Mesothelial cell of epicardium (in vitro differentiated cells): ENCODE measurements at regions not wholly inside any gene's neighbourhood (a gene's known extent, or its start where the extent isn't known, plus 50 kb on each side); places are given as distances from the start of the nearest gene placed in this dataset.

Source experiments
- DNase-seq, 2 experiments: peaks; one replicate each; pipeline ENCODE4 v3.0.0; 2021; ENCODE audit warnings: low spot score in 2 of 2; ENCODE audit not compliant: unreplicated experiment in 2 of 2
- H3K27ac Mint-ChIP-seq: 2 replicates; pipeline ENCODE4 v1.8.0; 2021; ENCODE audit warnings: mixed read lengths
- H3K27me3 Mint-ChIP-seq: 2 replicates; pipeline ENCODE4 v1.8.0; 2021; ENCODE audit warnings: low read depth, mixed read lengths
- H3K36me3 Mint-ChIP-seq: 2 replicates; pipeline ENCODE4 v1.8.0; 2021; ENCODE audit warnings: mixed read lengths
- H3K4me1 Mint-ChIP-seq: 2 replicates; pipeline ENCODE4 v1.8.0; 2021; ENCODE audit warnings: mixed read lengths
- H3K4me3 Mint-ChIP-seq: 2 replicates; pipeline ENCODE4 v1.8.0; 2021; ENCODE audit warnings: mild to moderate bottlenecking, moderate library complexity, mixed read lengths
- H3K9me3 Mint-ChIP-seq: 2 replicates; pipeline ENCODE4 v1.8.0; 2021; ENCODE audit warnings: mixed read lengths
- TF ChIP-seq, protein P1 (sequence below): fragments of 200-600 bp; sonication (generic); IDR thresholded peaks from one replicate; pipeline ENCODE4 v1.5.0; 2021; ENCODE audit warnings: antibody characterized with exemption; ENCODE audit not compliant: unreplicated experiment

DNA sequence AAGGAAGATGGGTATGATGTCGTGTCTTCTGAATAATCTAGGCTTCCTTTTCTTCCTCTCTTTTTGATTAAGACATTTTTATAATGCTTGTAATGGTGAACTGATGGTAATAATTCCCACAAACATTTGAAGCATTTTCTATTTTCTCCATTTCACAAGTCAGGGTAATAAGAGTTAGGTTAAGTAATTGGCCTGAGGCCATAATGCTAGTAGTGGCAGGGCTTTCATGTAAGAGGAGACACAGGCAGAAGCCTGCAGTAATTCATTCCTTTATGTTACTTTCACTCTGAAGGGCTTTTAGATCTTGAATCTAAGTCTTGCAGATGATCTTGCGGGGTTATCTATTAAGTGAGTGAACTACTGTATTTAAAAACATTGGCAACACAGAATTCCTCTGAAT, 374.9 kb downstream of the MAT2B start:
- DNase-seq = no peak
- Mint-ChIP-seq H3K9me3 (peaks cover 8% of the 10 kb centered on the region), H3K4me1 (peaks cover 17% of the 10 kb centered on the region), H3K27ac (peak overlapping the region; percentile 13), H3K4me3 (no peak overlapping the region), H3K36me3 (no peaks in the 10 kb centered on the region), H3K27me3 (no peaks in the 10 kb centered on the region)
- TF ChIP-seq, protein P1, sequence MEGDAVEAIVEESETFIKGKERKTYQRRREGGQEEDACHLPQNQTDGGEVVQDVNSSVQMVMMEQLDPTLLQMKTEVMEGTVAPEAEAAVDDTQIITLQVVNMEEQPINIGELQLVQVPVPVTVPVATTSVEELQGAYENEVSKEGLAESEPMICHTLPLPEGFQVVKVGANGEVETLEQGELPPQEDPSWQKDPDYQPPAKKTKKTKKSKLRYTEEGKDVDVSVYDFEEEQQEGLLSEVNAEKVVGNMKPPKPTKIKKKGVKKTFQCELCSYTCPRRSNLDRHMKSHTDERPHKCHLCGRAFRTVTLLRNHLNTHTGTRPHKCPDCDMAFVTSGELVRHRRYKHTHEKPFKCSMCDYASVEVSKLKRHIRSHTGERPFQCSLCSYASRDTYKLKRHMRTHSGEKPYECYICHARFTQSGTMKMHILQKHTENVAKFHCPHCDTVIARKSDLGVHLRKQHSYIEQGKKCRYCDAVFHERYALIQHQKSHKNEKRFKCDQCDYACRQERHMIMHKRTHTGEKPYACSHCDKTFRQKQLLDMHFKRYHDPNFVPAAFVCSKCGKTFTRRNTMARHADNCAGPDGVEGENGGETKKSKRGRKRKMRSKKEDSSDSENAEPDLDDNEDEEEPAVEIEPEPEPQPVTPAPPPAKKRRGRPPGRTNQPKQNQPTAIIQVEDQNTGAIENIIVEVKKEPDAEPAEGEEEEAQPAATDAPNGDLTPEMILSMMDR = no peak

DNA sequence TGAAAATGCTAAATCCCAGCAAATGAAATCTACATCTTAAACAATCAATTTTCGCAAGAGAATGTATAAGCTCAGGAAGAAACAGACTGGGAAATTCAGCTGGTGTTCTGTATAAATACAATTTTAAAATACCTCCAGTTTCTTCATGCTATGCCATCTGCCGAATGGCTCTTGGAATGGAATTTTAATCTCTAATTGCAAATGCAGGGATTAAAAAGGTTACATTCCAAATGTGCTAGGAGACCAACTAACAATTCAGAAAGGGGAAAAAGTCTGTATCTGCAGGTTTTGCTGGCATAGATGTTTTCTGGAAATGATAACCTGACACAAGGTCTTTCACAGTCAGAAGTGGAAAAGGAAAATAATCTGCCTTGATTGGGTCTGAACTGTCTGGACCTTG, 379.7 kb downstream of the MAT2B start:
- TF ChIP-seq, protein P1 = no peak
- Mint-ChIP-seq H3K27me3 (no peaks in the 10 kb centered on the region), H3K4me1 (peaks cover 18% of the 10 kb centered on the region), H3K9me3 (peaks cover 9% of the 10 kb centered on the region), H3K4me3 (no peak overlapping the region), H3K36me3 (no peaks in the 10 kb centered on the region), H3K27ac (no peak overlapping the region)
- no peak for DNase-seq

DNA sequence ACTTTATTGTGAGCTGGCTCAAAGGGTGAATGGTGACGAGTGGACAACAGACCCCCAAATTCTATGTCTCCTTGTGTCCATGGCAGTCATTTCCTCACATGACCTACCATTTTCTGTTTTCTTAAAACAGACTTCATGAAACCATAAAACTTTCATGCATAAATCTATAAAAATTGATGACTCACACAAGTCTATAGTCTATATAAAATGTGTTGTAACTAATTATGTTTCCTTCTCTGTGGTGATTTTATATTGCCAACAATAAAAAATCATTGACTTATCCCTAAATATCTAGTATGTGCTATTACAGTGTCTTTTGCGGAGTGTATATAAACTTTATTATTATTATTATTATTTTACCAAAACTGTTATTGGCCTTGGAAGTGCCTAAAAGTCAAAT, 382.4 kb downstream of the MAT2B start:
- no peak for DNase-seq
- H3K4me1 Mint-ChIP-seq = peaks cover 10% of the 10 kb centered on the region
- H3K27ac Mint-ChIP-seq = no peak overlapping the region
- TF ChIP-seq, protein P1 = no peak
- no peaks in the 10 kb centered on the region for H3K27me3 Mint-ChIP-seq
- peaks cover 5% of the 10 kb centered on the region for H3K9me3 Mint-ChIP-seq
- H3K36me3 Mint-ChIP-seq = no peaks in the 10 kb centered on the region
- H3K4me3 Mint-ChIP-seq = no peak overlapping the region

DNA sequence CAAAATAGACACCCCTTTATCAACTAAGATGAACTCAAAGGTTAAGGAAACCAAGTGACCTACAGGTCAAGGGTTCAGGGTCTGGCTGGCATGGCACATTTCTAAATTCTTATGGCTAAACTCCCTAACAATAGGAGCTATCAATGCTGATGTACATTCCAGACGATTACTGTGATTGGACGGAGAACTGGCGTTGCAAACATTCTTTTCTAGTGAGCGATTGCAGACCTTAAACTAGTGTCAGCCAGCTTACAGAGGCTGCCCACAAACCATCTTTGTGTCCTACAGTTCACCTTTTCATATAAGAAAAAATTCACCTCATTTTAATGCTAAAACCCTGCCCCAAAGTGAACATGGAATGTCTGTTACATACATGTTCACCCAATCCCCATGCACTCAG, 382.9 kb downstream of the MAT2B start:
- H3K27me3 Mint-ChIP-seq = no peaks in the 10 kb centered on the region
- no peak overlapping the region for H3K27ac Mint-ChIP-seq
- no peaks in the 10 kb centered on the region for H3K36me3 Mint-ChIP-seq
- no peak overlapping the region for H3K4me3 Mint-ChIP-seq
- peaks cover 5% of the 10 kb centered on the region for H3K9me3 Mint-ChIP-seq
- H3K4me1 Mint-ChIP-seq = peaks cover 10% of the 10 kb centered on the region
- DNase-seq = no peak
- TF ChIP-seq, protein P1 = no peak

DNA sequence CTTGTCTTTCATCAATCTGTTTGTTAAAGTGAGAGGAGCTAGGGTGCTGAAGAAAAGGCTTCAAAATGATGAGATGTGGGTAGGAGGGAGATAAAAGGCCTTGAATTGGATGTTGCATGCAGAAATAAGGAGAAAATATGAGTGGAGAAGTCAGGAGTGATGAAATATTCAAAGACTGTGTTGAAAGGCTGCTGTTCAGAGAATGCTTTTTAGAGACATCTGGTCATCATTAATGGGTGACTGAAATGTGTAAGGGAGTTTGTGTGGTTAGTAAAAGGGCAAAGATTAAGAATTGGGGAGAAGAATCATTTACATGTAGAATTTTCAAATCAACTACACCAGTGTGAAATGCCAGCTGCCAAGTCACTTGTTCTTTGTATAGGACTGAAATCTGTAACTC, 383.9 kb downstream of the MAT2B start:
- TF ChIP-seq, protein P1 = no peak
- Mint-ChIP-seq H3K9me3 (peaks cover 5% of the 10 kb centered on the region), H3K4me1 (peaks cover 14% of the 10 kb centered on the region), H3K4me3 (no peak overlapping the region), H3K27me3 (no peaks in the 10 kb centered on the region), H3K27ac (no peak overlapping the region), H3K36me3 (no peaks in the 10 kb centered on the region)
- DNase-seq = no peak

DNA sequence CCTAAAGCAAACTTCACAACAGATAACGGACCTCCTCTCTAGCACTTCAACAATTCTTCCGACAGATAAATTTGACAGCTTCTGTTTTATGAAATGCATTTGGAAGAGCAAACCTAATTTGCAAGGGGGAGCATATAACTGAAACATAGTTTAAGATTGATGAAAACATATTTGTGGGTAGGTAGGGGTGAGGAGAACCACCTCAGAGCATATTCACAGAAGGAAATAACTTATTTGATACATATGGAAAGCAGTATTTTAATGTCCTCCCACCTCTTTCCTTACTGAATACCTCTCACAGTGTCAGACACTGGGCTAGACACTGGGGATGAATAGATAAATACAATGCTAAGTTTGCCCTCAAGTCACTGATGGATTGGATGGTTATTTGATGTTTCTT, 384.8 kb downstream of the MAT2B start:
- Mint-ChIP-seq H3K36me3 (no peaks in the 10 kb centered on the region), H3K9me3 (peaks cover 7% of the 10 kb centered on the region), H3K27ac (no peak overlapping the region), H3K4me3 (no peak overlapping the region), H3K27me3 (no peaks in the 10 kb centered on the region), H3K4me1 (peaks cover 14% of the 10 kb centered on the region)
- TF ChIP-seq, protein P1 = no peak
- DNase-seq = no peak
